ENCODE measurements at regions not wholly inside any gene's neighbourhood (a gene's known extent, or its start where the extent isn't known, plus 50 kb on each side); places are given as distances from the start of the nearest gene placed in this dataset.

GRCh38 chr4:133637161-133637560 is 488.1 kb downstream of the PCDH10 start:
- no peak overlapping the region for H2BK5ac ChIP-seq (ENCODE audit: low read depth, low read length, poor library complexity, severe bottlenecking)
- no peak overlapping the region for H3K4me2 ChIP-seq (ENCODE audit: low read depth, low read length)
- no peak overlapping the region for H3K27ac ChIP-seq (ENCODE audit: insufficient read depth, low read length)
- H3K14ac ChIP-seq (replicated peaks; ENCODE audit: low read depth, low read length) = no peak overlapping the region
- H3K9ac ChIP-seq (ENCODE audit: low read depth, low read length) = no peak overlapping the region
- H3K23ac ChIP-seq (ENCODE audit: low read depth, low read length) = no peak overlapping the region
- no peak overlapping the region for H3K4me3 ChIP-seq (ENCODE audit: insufficient read depth, low read depth, low read length)
- H4K8ac ChIP-seq (ENCODE audit: low read depth in 2 of 2, low read length in 2 of 2) = no peak overlapping the region
- no peak overlapping the region for H2AK5ac ChIP-seq (ENCODE audit: low read depth, low read length)
- no peak overlapping the region for H2AK9ac ChIP-seq (replicated peaks; ENCODE audit: low read depth, low read length, poor library complexity)
- no peak overlapping the region for H2AFZ ChIP-seq (replicated peaks; ENCODE audit: low read length, poor library complexity)
- H4K20me1 ChIP-seq (ENCODE audit: insufficient read depth, low read length) = no peaks in the 10 kb centered on the region
- WGBS, 2 experiments (ENCODE audit: extremely low coverage in 2 of 2, insufficient read length in 1 of 2) = no CpG with 5 or more reads among the region's 2 CpGs
- H3K56ac ChIP-seq (ENCODE audit: extremely low read depth, insufficient read depth, low read length) = no peak overlapping the region
- in situ Hi-C loops (cut with MboI; ENCODE audit: low sequenced_read_pairs) = no loop called here
- DNase-seq (no peak), ATAC-seq (ENCODE audit: low read depth) (no peak)
- no peaks in the 10 kb centered on the region for H3K9me3 ChIP-seq (ENCODE audit: control insufficient read depth, insufficient read depth, low read length)
- POLR2A ChIA-PET (ENCODE audit: unreplicated experiment) = no interaction called here
- dilution Hi-C loops (cut with HindIII; ENCODE audit: low sequenced_read_pairs, unreplicated experiment) = no loop called here
- no peak overlapping the region for H3K4ac ChIP-seq (ENCODE audit: low read depth, low read length)
- CTCF ChIA-PET = no interaction called here
- no peak overlapping the region for H4K5ac ChIP-seq (ENCODE audit: low read depth, low read length)
- H3K18ac ChIP-seq (ENCODE audit: low read depth, low read length) = no peak overlapping the region
- H4K91ac ChIP-seq (ENCODE audit: insufficient read depth, low read depth, low read length) = no peak overlapping the region
- no TSS peak for BruUV-seq (replicated peaks)
- H3K27me3 ChIP-seq (ENCODE audit: control insufficient read depth, insufficient read depth, low read length) = no peaks in the 10 kb centered on the region
- no peaks in the 10 kb centered on the region for H3K36me3 ChIP-seq (ENCODE audit: control insufficient read depth, insufficient read depth, low read length)
- H3K4me1 ChIP-seq (ENCODE audit: control insufficient read depth, insufficient read depth, low read length) = no peaks in the 10 kb centered on the region
- H3K79me1 ChIP-seq (ENCODE audit: low read depth in 1 of 2, low read length in 2 of 2) = no peaks in the 10 kb centered on the region
- H2BK20ac ChIP-seq (ENCODE audit: low read depth, low read length) = no peak overlapping the region
- no peak overlapping the region for H2BK15ac ChIP-seq (ENCODE audit: low read depth, low read length)
- H3K9me1 ChIP-seq (ENCODE audit: insufficient read depth, low read length) = no peaks in the 10 kb centered on the region
- intact Hi-C loops (cut with micrococcal nuclease) = no loop called here
- no peak for TF ChIP-seq BHLHE40 (IDR thresholded peaks at IDR 0.05; ENCODE audit: low read depth, low read length)
- TF ChIP-seq RAD21 (IDR thresholded peaks at IDR 0.05; ENCODE audit: low read length) = no peak
- no peak for TF ChIP-seq FOS (IDR thresholded peaks at IDR 0.05; ENCODE audit: low read depth, low read length)
- TF ChIP-seq, protein P1, sequence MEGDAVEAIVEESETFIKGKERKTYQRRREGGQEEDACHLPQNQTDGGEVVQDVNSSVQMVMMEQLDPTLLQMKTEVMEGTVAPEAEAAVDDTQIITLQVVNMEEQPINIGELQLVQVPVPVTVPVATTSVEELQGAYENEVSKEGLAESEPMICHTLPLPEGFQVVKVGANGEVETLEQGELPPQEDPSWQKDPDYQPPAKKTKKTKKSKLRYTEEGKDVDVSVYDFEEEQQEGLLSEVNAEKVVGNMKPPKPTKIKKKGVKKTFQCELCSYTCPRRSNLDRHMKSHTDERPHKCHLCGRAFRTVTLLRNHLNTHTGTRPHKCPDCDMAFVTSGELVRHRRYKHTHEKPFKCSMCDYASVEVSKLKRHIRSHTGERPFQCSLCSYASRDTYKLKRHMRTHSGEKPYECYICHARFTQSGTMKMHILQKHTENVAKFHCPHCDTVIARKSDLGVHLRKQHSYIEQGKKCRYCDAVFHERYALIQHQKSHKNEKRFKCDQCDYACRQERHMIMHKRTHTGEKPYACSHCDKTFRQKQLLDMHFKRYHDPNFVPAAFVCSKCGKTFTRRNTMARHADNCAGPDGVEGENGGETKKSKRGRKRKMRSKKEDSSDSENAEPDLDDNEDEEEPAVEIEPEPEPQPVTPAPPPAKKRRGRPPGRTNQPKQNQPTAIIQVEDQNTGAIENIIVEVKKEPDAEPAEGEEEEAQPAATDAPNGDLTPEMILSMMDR (conservative IDR thresholded peaks at IDR 0.05; ENCODE audit: low read depth, low read length) = no peak
- no peak for TF ChIP-seq NFE2L2 (IDR thresholded peaks at IDR 0.05; ENCODE audit: low read depth, low read length)
- no peak for TF ChIP-seq RCOR1 (IDR thresholded peaks at IDR 0.05; ENCODE audit: insufficient replicate concordance, low read length)
- TF ChIP-seq, protein P2, sequence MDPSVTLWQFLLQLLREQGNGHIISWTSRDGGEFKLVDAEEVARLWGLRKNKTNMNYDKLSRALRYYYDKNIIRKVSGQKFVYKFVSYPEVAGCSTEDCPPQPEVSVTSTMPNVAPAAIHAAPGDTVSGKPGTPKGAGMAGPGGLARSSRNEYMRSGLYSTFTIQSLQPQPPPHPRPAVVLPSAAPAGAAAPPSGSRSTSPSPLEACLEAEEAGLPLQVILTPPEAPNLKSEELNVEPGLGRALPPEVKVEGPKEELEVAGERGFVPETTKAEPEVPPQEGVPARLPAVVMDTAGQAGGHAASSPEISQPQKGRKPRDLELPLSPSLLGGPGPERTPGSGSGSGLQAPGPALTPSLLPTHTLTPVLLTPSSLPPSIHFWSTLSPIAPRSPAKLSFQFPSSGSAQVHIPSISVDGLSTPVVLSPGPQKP (IDR thresholded peaks at IDR 0.05; ENCODE audit: borderline replicate concordance, low read depth, low read length) = no peak
- no peak for TF ChIP-seq MXI1 (IDR thresholded peaks at IDR 0.05; ENCODE audit: borderline replicate concordance, low read depth, low read length)
- TF ChIP-seq, protein P3, sequence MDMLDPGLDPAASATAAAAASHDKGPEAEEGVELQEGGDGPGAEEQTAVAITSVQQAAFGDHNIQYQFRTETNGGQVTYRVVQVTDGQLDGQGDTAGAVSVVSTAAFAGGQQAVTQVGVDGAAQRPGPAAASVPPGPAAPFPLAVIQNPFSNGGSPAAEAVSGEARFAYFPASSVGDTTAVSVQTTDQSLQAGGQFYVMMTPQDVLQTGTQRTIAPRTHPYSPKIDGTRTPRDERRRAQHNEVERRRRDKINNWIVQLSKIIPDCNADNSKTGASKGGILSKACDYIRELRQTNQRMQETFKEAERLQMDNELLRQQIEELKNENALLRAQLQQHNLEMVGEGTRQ (IDR thresholded peaks at IDR 0.05; ENCODE audit: low read depth, low read length) = no peak
- no peak for TF ChIP-seq CEBPB (IDR thresholded peaks at IDR 0.05; ENCODE audit: low read depth, low read length)
- no peak for TF ChIP-seq MAZ (IDR thresholded peaks at IDR 0.05; ENCODE audit: borderline replicate concordance, low read depth, low read length)
- TF ChIP-seq RFX5 (IDR thresholded peaks at IDR 0.05; ENCODE audit: low read depth, low read length) = no peak
- TF ChIP-seq SMC3 (IDR thresholded peaks at IDR 0.05; ENCODE audit: low read depth, low read length) = no peak
- TF ChIP-seq MAFK (IDR thresholded peaks at IDR 0.05; ENCODE audit: low read depth, low read length) = no peak
- no peak for TF ChIP-seq CHD1 (IDR thresholded peaks at IDR 0.05; ENCODE audit: low read depth, low read length)
- TF ChIP-seq POLR2A (IDR thresholded peaks at IDR 0.05; ENCODE audit: low read depth, low read length) = no peak
- H2BK120ac ChIP-seq (ENCODE audit: low read depth, low read length) = no peak overlapping the region

Measured in IMR-90 (cell line).